HG03575 (cell line): ENCODE measurements at regions not wholly inside any gene's neighbourhood (a gene's known extent, or its start where the extent isn't known, plus 50 kb on each side); places are given as distances from the start of the nearest gene placed in this dataset.

Experiments
- ATAC-seq: cut with Tn5 transposase; IDR thresholded peaks from one replicate; pipeline ENCODE4 v1.9.1; 2021; ENCODE audit not compliant: unreplicated experiment, insufficient number of reproducible peaks, low FRiP score; ENCODE audit errors: extremely low read depth

GRCh38 chr1:68307378-68307787, 75.1 kb upstream of the WLS start:
- ATAC-seq, result no peak

- no peak for ATAC-seq
These were observed 69.2 kb upstream of the WLS start for GRCh38 chr1:68301471-68302001.

GRCh38 chr1:68294367-68295066, 62.2 kb upstream of the WLS start:
- no peak for ATAC-seq

GRCh38 chr1:68293609-68294366, 61.5 kb upstream of the WLS start:
- ATAC-seq, result no peak

- no peak for ATAC-seq
These were observed 60.8 kb upstream of the WLS start for GRCh38 chr1:68293122-68293521.

GRCh38 chr1:68291688-68292384, 59.5 kb upstream of the WLS start:
- no peak for ATAC-seq

- no peak for ATAC-seq
These were observed 54.9 kb upstream of the WLS start for GRCh38 chr1:68287241-68287640.

- no peak for ATAC-seq
These were observed 52.7 kb upstream of the WLS start for GRCh38 chr1:68285046-68285445.

GRCh38 chr1:68281946-68282615, 49.8 kb upstream of the WLS start:
- ATAC-seq, result no peak
